HG03571 (cell line): ENCODE measurements at regions not wholly inside any gene's neighbourhood (a gene's known extent, or its start where the extent isn't known, plus 50 kb on each side); places are given as distances from the start of the nearest gene placed in this dataset.
"Not testable (repeated sequence)": the region's sequence is repeated elsewhere in the genome, so short reads cannot be mapped to it uniquely, and the experiment has no call there.

Source experiments
- ATAC-seq: cut with Tn5 transposase; IDR thresholded peaks from one replicate; pipeline ENCODE4 v1.9.1; 2021; ENCODE audit not compliant: unreplicated experiment

DNA sequence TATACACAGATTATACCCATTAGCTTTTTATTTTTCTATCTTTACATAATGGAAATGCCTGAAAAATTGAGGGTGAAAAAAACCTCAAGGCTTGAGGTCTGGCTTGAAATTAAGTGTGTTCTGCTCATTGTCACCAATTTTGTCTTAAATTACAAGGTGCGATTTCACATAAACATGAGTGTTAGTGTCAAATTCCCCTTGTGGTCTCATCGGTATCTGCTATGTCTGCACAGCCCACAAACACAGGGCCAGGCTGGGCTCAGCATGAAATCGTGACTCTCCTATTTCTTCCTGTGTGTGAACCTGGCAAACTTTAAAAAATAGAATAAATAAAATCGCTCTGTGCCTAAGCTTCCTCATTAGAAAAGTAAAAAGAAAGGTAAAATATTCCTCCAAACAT is 109.1 kb downstream of the CRLF2 start:
- ATAC-seq, result no peak

DNA sequence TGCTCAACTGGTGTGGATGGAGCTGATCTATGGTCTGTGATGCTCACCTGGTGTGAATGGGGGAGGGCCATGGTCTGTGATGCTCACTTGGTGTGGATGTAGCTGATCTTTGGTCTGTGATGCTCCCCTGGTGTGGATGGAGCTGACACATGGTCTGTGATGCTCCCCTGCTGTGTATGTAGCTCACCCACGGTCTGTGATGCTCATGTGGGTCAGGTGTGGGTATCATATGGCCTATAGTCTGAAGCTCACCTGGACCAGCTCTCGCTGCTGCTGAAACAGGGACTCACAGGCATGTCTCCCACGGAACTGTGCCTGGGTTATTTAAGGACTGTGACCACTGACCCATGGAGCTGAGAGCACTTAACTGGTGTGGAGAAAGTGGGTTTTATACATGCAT is 109.7 kb downstream of the CRLF2 start:
- no peak for ATAC-seq

DNA sequence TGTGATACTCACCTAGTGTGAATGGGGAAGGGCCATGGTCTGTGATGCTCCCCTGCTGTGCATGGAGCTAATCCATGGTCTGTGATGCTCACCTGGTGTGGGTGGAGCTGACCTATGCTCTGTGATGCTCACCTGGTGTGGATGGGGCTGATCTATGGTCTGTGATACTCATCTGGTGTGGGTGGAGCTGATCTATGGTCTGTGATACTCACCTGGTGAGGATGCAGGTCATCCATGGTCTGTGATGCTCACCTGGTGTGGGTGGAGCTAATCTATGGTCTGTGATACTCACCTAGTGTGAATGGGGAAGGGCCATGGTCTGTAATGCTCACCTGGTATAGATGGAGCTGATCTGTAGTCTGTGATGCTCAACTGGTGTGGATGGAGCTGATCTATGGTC is 110.2 kb downstream of the CRLF2 start:
- ATAC-seq, result not testable (repeated sequence)

DNA sequence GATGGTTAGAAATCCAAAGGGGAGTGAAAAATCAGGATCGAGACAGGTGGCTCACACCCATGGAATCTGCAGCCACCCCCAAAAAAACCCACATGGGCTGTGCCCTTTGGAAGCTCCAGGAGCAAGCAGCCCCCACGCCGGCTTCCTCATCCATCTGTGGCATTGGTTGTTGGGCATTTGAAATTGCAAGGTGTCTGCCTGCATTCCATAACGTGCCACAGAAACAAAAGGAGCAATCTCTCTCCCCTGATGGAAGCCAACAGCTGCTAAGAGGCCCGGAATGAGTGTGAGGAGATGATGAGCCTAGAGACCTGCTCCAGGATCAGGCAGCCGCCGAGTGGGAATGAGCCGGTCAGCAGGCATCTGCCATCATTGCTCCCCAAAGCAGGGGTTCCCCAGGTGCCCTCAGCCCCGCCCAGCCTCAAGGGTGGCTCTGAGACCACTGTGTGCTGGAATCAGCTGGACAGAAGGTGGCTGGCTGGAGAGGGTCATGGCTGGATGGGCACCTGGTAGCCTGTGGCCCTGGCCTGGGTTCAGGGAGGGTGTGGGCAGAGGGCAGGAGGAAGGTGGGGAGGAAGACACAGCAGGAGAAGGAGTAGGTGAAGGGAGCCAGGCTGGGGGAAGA is 113.2 kb downstream of the CRLF2 start:
- no peak for ATAC-seq

DNA sequence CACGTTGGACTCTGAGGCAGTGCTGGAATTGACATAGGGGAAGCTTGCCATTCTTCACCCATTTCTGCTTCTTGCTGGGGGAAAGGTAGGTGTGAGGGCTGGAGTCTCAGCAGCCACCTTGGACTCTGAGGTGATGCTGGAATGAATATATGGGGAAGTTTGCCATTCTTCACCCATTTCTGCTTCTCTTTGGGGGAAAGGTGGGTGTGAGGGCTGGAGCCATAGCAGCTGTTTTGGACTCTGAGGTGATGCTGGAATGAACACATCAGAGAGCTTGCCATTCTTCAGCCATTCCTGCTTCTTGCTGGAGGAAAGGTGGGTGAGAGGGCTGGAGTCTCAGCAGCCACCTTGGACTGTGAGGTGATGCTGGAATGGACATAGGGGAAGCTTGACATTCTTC is 115.1 kb downstream of the CRLF2 start:
- ATAC-seq, result no peak

DNA sequence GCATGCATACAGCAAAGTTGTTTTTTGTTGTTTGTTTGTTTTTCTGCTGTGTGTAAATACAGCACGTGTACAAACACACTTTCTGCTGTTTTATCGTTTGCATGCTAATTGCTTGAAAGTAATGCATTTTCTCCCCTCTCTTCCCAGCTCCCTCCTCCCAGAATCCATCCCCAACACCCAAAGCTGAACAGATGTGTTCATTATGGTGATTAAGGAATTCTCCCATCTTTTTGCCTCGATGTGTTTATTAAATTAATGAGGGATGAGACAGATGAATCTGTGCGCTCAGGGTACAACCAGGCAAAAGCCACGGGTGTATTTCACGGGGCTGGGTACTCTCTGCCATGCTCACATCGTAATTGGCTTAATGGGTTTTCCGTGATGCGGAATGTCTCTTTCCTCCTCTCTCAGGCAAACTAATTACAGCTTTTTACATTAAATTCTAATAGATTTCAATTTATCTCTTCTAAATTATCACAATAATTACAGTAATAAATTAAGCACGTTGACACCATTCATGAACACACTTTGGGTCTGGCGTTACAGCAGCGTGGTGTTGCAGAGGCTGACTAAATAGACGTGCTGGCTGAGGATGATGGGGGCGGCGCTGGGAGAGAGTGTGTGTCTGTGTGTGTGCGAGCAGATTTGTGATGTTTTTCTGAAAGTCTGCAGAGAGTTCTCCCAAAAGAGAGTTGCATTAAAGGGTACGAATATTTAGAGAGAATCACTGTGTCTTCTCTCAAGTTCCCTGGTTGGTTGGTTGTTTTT is 117.7 kb downstream of the CRLF2 start:
- ATAC-seq, result no peak

DNA sequence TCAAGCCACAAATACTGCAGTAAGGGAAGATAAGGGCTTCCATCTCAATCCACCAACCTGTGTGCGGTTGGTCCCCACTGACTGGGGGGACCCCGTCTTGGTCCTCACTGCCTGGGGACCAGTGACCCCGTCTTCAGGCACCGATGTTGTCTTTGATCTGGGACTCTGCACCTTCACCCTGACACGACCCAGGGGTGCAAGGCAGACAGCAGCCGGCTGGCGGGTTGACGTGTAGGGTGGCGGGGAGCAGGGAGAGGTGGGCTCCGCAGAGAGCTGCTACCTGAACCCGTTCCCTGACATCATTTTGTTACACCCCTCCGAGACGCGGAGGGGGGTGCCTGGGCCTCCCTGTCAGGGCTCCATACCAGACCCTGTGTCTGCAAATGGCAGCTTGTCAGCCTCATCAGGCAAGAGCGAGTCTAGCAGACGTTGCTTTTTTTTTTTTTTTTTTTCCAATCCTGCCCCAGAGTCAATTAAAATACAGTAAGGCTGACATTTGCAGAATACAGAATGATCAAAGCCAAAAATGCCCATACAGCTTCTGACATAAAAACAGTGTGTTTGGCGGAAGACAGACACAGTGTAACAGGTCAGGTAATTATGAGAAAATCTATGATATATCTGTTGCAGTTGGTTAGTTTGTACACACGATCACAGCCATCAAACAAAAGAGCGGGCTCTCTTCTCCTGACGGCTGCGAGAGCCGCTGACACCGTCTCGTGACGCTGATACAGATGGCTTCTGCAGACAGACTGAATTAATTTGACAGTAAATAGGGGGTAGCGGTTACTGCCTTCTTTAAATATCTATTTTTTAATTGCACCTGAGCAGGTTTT is 118.6 kb downstream of the CRLF2 start:
- ATAC-seq, result no peak

DNA sequence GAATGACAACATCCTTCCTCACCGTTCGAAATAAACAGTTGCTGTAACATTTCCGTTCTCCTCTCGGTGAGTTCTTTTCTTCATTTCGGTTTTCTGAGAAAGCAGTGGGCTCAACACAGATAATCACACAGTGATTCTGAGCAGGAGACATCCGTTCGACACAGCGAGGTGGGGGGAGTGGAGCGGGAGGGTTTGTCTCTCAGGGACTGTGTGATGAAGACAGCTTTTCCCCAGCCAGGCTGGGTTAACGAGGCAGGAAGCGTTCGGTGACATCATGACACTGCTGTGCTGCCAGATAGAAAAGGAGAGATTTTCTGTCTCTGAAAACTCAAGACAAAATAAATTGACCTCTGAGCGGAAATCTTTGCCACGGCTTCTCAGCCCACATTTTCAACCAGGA is 119.3 kb downstream of the CRLF2 start:
- ATAC-seq, result no peak

DNA sequence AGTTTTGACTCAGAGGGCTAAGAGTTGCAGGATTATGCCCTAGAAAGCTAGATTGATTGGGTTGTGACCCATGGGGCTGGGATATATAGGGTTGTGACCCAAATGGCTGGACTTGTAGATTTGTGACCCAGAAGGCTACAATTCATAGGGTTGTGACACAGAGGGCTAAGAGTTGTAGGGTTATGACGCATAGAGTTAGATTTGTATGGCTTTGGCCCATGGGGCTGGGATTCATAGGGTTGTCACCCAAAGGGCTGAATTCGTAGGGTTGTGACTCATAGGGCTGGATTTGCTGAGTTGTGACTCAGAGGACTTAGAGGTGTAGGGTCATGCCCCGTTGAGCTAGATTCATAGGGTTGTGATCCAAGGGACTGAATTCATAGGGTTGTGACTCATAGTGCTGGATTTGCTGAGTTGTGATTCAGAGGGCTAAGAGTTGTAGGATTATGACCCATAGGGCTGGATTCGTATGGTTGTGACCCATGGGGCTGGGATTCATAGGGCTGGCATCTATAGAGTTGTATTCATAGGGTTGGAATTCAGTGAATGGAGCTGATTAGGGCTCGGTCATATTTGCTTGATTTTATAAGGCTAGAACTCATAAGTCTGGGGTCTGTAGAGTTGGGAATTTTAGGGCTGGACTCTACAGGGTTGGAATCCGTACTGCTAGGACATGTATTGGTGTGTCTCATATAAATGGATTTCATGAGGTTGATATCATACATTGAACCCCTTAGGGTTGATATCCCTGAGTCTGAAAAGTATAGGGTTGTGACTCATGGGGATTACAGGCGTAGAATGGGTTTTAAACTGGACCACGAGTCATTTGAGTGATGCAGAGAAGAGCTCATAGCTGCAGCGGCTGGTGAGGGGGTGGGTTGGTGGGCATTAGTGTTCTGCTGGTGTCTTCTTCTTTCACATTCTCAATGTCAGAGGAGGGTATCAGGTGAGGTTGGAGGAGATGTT is 125.7 kb downstream of the CRLF2 start:
- ATAC-seq, result no peak

DNA sequence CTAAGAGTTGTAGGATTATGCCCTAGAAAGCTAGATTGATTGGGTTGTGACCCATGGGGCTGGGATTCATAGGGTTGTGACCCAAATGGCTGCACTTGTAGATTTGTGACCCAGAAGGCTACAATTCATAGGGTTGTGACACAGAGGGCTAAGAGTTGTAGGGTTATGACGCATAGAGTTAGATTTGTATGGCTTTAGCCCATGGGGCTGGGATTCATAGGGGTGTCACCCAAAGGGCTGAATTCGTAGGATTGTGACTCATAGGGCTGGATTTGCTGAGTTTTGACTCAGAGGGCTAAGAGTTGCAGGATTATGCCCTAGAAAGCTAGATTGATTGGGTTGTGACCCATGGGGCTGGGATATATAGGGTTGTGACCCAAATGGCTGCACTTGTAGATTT is 126.6 kb downstream of the CRLF2 start:
- not testable (repeated sequence) for ATAC-seq

DNA sequence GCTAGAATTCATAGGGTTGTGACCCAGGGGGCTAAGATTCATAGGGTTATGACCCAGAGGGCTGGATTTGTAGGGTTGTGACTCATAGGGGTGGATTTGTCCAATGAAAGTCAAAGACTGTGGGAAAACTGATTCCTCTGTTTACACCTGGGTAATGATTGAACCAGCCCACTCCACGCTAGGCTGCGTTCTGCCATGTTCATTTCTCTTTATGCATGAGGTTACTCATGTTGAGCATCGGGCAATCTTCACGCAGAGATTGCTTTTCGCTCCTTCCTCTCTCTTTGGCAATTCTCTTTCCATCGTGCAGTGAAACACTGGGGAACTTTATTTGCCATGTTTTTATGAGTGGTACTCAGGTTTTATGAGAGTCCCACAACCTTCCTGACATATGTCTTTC is 127.8 kb downstream of the CRLF2 start:
- no peak for ATAC-seq

DNA sequence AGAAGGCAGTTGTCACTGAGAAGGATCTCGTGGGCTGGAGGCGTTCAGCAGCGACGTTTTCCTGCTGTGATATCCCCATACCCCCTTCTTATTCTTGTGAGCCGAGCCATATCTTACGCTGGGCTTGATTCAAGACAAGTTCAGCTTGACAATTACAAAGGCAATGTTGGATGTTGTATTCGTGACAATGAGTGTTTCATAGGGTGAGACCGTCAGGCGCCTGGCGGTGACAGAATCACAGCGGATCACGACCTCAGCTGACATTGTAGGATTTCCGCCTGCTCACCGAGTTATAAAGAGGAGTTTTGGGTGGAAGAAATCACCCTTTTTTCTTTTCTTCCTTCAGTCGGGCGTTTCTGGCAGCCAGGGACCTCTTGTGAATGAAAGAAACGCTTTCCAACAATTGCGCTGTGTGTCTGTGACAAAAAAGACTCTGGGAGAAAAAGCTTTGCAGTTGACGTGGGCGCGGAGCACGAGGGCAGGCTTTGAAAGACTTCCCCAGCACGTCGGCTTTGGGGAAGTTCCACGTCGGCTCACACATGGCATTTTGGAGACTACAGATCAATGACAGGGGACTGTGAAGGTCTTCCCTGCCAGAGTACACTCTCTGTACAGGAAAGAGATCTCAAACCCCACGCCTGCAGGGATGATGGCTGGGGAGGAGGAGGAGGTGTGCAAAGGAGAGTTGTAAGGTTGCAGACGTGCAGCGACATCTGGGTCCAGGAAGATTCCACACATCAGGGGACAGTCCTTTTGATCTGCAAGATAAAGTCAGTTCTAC is 135.4 kb downstream of the CRLF2 start:
- no peak for ATAC-seq

DNA sequence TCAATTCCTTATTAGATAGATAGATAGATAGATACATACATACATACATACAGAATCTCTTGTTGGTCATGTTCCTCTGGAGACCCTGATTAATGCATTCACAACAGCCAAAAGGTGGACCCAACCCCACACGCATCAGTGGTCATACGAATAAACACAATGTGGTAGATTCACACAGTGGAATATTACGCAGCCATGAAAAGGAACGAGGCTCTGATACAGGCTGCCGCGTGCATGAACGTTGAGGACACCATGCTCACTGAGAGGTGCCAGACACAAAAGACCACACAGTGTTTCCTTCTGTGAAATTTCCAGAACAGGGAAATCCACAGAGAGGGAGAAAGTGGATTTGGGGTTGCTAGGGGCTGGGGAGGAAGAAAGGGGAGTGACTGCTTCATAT is 136.7 kb downstream of the CRLF2 start:
- no peak for ATAC-seq

DNA sequence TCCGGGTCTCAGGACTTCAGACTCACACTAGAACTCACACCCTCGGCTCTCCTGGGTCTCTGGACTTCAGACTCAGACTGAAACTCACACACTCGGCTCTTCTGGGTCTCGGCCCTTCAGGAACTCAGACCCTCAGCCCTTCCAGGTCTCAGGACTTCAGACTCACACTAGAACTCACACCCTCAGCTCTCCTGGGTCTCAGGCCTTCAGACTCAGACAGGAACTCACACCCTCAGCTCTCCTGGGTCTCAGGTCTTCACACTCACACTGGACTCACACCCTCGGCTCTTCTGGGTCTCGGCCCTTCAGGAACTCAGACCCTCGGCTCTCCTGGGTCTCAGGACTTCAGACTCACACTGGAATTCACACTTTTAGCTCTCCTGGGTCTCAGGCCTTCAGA is 137.3 kb downstream of the CRLF2 start:
- no peak for ATAC-seq

DNA sequence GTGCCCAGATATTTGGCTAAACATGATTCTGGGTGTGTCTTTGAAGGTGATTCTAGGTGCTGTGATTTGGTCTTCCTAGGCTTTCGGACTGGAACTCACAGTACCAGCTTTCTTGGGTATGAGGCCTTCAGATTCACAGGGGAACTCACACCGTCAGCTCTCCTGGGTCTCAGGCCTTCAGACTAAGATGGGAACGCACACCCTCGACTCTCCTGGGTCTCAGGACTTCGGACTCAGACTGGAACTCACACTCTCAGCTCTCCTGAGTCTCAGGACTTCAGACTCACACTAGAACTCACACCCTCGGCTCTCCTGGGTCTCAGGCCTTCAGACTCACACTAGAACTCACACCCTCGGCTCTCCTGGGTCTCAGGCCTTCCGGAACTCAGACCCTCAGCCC is 137.7 kb downstream of the CRLF2 start:
- ATAC-seq, result no peak

DNA sequence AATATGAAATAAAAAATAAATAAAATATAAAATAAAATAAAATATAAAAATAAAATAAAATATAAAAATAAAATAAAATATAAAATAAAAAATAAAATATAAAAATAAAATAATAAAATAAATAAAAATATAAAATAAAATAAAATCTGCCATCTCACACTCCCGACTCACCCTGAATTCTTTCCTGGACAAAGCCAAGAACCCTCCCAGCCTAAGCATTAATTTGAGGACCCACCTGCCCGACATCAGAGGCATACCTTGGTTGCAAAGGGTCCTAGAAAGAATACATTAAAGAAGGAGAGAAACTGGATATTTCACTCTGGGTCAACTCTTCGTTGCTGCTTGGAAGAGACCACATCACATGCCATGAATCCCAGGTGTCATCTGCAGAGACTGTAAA is 138.3 kb downstream of the CRLF2 start:
- ATAC-seq, result no peak

DNA sequence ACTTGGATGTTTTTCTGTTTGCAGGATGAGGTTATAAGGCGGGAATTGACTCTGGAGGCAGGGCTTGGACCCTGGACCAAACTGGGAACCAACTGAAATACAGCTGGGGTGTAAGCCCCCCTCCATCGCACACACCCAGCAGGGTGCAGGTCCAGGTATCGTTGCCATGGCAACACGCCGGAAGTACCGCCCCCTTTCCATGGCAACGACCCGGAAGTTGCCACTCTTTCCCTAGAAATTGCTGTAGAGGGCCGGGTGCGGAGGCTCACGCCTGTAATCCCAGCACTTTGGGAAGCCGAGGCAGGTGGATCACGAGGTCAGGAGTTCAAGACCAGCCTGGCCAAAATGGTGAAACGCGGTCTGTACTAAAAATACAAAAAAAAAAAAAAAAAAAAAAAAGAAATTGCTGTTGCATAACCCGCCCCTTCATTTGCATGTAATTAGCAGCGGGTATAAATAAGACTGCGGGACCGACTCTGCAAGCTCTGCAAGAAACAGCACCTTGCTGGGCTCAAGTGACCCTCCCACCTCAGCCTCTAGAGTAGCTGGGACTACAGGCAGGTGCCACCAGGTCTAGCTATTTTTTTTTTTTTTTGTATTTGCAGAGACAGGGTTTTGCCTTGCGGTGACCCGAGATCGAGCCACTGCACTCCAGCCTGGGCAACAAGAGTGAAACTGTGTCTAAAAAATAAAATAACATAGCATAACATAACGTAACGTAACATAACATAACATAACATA is 139.6 kb downstream of the CRLF2 start:
- ATAC-seq, result no peak

DNA sequence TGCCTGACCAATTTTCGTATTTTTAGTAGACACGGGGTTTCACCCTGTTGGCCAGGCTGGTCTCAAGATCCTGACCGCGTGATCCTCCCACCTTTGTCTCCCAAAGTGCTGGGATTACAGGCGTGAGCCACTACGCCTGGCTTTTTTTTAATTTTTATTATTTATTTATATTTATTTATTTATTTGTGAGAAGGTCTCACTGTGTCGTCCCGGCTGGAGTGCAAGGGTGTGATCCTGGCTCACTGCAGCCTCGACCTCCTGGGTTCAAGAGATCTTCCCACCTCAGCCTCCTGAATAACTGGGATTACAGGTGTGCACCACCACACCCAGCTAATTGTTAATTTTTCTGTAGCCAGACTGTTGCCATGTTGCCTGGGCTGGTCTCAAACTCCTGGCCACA is 141.1 kb downstream of the CRLF2 start:
- no peak for ATAC-seq

DNA sequence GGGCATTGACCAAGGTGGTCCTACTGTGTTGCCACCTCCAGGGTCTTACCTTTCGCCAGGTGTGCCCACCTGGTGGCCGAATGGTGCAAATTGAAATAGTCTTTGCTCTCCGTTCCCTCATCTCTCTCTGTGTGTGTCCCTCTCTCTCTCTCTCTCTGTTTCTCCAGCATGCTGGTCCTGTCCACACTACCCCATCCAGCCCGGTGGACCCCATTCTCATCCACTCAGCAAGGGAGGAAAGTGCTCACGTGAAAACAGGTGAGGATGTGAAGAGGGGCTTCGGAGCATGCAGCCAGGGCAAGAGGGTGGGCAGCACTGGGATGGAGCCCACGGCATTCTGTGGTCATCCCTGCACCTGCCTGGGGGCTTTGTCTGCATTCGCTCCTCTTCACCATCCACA is 150.1 kb downstream of the CRLF2 start:
- ATAC-seq, result no peak
